ENCODE measurements at regions not wholly inside any gene's neighbourhood (a gene's known extent, or its start where the extent isn't known, plus 50 kb on each side); places are given as distances from the start of the nearest gene placed in this dataset.

GRCh38 chr9:13746876-13747275 is 467.4 kb upstream of the MPDZ start:
- TF ChIP-seq, protein P1, sequence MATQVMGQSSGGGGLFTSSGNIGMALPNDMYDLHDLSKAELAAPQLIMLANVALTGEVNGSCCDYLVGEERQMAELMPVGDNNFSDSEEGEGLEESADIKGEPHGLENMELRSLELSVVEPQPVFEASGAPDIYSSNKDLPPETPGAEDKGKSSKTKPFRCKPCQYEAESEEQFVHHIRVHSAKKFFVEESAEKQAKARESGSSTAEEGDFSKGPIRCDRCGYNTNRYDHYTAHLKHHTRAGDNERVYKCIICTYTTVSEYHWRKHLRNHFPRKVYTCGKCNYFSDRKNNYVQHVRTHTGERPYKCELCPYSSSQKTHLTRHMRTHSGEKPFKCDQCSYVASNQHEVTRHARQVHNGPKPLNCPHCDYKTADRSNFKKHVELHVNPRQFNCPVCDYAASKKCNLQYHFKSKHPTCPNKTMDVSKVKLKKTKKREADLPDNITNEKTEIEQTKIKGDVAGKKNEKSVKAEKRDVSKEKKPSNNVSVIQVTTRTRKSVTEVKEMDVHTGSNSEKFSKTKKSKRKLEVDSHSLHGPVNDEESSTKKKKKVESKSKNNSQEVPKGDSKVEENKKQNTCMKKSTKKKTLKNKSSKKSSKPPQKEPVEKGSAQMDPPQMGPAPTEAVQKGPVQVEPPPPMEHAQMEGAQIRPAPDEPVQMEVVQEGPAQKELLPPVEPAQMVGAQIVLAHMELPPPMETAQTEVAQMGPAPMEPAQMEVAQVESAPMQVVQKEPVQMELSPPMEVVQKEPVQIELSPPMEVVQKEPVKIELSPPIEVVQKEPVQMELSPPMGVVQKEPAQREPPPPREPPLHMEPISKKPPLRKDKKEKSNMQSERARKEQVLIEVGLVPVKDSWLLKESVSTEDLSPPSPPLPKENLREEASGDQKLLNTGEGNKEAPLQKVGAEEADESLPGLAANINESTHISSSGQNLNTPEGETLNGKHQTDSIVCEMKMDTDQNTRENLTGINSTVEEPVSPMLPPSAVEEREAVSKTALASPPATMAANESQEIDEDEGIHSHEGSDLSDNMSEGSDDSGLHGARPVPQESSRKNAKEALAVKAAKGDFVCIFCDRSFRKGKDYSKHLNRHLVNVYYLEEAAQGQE (IDR thresholded peaks at IDR 0.05; ENCODE audit: low read depth) = no peak
- no peak for TF ChIP-seq YY1 (IDR thresholded peaks at IDR 0.05; ENCODE audit: low read depth)
- TF ChIP-seq NFIC (IDR thresholded peaks at IDR 0.05) = no peak
- TF ChIP-seq CREB1 (IDR thresholded peaks at IDR 0.05; ENCODE audit: low read depth) = no peak
- no peak for TF ChIP-seq TAF1 (IDR thresholded peaks at IDR 0.05; ENCODE audit: low read depth)
- TF ChIP-seq EP300 (IDR thresholded peaks at IDR 0.05; ENCODE audit: borderline replicate concordance) = no peak
- no peak for TF ChIP-seq TCF12 (IDR thresholded peaks at IDR 0.05; ENCODE audit: low read depth)
- no peak for TF ChIP-seq FOXM1 (IDR thresholded peaks at IDR 0.05; ENCODE audit: borderline replicate concordance, low read depth)
- no peak for TF ChIP-seq EGR1 (IDR thresholded peaks at IDR 0.05)
- TF ChIP-seq, protein P2, sequence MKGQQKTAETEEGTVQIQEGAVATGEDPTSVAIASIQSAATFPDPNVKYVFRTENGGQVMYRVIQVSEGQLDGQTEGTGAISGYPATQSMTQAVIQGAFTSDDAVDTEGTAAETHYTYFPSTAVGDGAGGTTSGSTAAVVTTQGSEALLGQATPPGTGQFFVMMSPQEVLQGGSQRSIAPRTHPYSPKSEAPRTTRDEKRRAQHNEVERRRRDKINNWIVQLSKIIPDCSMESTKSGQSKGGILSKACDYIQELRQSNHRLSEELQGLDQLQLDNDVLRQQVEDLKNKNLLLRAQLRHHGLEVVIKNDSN (IDR thresholded peaks at IDR 0.05) = no peak
